ENCODE measurements at regions not wholly inside any gene's neighbourhood (a gene's known extent, or its start where the extent isn't known, plus 50 kb on each side); places are given as distances from the start of the nearest gene placed in this dataset.

DNA sequence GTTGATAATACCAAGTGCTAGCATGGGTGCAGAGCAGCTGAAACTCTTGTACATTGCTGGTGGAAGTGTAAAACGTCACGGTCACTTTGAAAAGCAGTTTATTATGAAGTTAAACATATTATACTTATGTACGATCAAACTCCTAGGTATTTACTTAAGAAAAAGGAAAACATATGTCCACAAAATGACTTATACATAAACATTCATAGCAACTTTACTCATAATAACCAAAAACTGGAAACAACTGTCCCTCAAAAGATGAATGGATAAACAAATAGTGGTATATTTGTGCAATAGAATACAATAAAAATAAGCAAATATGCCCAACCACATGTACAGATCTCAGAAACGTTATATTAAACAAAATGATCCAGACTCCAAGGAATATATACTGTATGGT lies 92.3 kb upstream of the TRIO start:
- TF ChIP-seq TCF12 (IDR thresholded peaks at IDR 0.05; ENCODE audit: low read depth) (no peak), ZBTB7A (IDR thresholded peaks at IDR 0.05; ENCODE audit: low read depth) (no peak), TAF1 (IDR thresholded peaks at IDR 0.05; ENCODE audit: low read depth) (no peak), CREB1 (IDR thresholded peaks at IDR 0.05; ENCODE audit: low read depth) (no peak), RAD21 (IDR thresholded peaks at IDR 0.05; ENCODE audit: low read depth) (no peak), YY1 (IDR thresholded peaks at IDR 0.05; ENCODE audit: low read depth) (no peak), EP300 (IDR thresholded peaks at IDR 0.05; ENCODE audit: borderline replicate concordance) (no peak), CEBPB (IDR thresholded peaks at IDR 0.05) (no peak), EGR1 (IDR thresholded peaks at IDR 0.05) (no peak), FOXM1 (IDR thresholded peaks at IDR 0.05; ENCODE audit: borderline replicate concordance, low read depth) (no peak), NFIC (IDR thresholded peaks at IDR 0.05) (no peak), TEAD4 (IDR thresholded peaks at IDR 0.05) (no peak)
- TF ChIP-seq, protein P1, sequence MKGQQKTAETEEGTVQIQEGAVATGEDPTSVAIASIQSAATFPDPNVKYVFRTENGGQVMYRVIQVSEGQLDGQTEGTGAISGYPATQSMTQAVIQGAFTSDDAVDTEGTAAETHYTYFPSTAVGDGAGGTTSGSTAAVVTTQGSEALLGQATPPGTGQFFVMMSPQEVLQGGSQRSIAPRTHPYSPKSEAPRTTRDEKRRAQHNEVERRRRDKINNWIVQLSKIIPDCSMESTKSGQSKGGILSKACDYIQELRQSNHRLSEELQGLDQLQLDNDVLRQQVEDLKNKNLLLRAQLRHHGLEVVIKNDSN (IDR thresholded peaks at IDR 0.05) = no peak
- TF ChIP-seq, protein P2, sequence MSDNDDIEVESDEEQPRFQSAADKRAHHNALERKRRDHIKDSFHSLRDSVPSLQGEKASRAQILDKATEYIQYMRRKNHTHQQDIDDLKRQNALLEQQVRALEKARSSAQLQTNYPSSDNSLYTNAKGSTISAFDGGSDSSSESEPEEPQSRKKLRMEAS (IDR thresholded peaks at IDR 0.05) = no peak
- TF ChIP-seq, protein P3, sequence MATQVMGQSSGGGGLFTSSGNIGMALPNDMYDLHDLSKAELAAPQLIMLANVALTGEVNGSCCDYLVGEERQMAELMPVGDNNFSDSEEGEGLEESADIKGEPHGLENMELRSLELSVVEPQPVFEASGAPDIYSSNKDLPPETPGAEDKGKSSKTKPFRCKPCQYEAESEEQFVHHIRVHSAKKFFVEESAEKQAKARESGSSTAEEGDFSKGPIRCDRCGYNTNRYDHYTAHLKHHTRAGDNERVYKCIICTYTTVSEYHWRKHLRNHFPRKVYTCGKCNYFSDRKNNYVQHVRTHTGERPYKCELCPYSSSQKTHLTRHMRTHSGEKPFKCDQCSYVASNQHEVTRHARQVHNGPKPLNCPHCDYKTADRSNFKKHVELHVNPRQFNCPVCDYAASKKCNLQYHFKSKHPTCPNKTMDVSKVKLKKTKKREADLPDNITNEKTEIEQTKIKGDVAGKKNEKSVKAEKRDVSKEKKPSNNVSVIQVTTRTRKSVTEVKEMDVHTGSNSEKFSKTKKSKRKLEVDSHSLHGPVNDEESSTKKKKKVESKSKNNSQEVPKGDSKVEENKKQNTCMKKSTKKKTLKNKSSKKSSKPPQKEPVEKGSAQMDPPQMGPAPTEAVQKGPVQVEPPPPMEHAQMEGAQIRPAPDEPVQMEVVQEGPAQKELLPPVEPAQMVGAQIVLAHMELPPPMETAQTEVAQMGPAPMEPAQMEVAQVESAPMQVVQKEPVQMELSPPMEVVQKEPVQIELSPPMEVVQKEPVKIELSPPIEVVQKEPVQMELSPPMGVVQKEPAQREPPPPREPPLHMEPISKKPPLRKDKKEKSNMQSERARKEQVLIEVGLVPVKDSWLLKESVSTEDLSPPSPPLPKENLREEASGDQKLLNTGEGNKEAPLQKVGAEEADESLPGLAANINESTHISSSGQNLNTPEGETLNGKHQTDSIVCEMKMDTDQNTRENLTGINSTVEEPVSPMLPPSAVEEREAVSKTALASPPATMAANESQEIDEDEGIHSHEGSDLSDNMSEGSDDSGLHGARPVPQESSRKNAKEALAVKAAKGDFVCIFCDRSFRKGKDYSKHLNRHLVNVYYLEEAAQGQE (IDR thresholded peaks at IDR 0.05; ENCODE audit: low read depth) = no peak

DNA sequence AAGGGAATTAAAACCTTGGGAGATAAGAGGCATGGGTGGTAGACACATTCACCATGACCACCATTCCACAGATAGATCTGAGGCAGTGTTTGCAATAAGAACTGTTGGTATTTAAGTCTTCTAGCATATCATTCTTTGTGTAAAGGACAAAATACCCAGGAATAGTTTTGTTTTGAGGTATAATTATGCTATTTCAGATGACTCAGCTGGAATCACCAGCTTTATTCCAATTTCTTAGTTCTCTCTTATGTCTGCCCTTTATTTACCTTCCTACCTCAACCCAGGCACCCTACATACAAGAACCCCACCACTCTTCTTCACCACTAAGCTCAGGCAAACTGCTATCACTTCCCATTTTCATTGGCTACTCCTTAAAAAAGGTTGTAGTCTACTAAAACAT lies 94.7 kb upstream of the TRIO start:
- TF ChIP-seq TAF1 (IDR thresholded peaks at IDR 0.05; ENCODE audit: low read depth) = no peak
- TF ChIP-seq RAD21 (IDR thresholded peaks at IDR 0.05; ENCODE audit: low read depth) = no peak
- no peak for TF ChIP-seq YY1 (IDR thresholded peaks at IDR 0.05; ENCODE audit: low read depth)
- TF ChIP-seq EGR1 (IDR thresholded peaks at IDR 0.05) = no peak
- TF ChIP-seq EP300 (IDR thresholded peaks at IDR 0.05; ENCODE audit: borderline replicate concordance) = no peak
- no peak for TF ChIP-seq FOXM1 (IDR thresholded peaks at IDR 0.05; ENCODE audit: borderline replicate concordance, low read depth)
- no peak for TF ChIP-seq TCF12 (IDR thresholded peaks at IDR 0.05; ENCODE audit: low read depth)
- TF ChIP-seq, protein P3 (IDR thresholded peaks at IDR 0.05; ENCODE audit: low read depth) = no peak
- TF ChIP-seq TEAD4 (IDR thresholded peaks at IDR 0.05) = no peak
- TF ChIP-seq, protein P2 (IDR thresholded peaks at IDR 0.05) = no peak

DNA sequence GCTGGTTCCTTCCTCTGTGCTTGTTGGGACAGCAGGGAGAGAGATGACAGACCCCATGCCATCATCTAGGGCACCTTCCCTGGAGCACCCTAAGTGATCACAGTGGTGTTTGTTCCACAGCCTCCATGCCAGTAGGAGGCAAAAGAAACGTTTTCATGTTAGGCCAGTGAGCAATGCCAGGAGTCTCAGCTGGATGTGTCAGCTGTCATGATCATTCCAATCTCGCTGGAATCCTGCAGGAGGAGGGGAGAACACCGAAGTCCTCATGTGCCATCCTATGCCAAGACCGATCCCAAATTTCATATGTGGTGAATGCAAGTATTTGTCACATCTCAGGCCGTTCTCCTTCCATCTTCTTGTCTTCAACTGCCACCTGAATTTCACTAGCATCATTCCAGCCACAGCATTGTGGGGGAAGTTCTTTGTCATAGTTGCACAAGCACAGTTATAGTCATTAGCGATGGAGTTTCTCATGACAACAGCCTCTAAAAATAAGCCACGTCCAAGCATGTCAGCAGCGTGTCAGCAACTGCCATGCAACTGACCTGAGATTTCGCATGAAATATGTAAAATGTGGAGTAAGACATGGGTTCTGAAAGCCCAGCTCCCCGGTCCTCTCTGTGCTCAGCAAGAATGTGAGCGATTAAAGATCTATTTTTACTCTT lies 97.2 kb upstream of the DNAH5 start:
- TF ChIP-seq, protein P2 (IDR thresholded peaks at IDR 0.05) = no peak
- TF ChIP-seq, protein P1 (IDR thresholded peaks at IDR 0.05) = no peak
- TF ChIP-seq CEBPB (IDR thresholded peaks at IDR 0.05) (no peak), EP300 (IDR thresholded peaks at IDR 0.05; ENCODE audit: borderline replicate concordance) (no peak), CREB1 (IDR thresholded peaks at IDR 0.05; ENCODE audit: low read depth) (no peak), TEAD4 (IDR thresholded peaks at IDR 0.05) (no peak), FOXM1 (IDR thresholded peaks at IDR 0.05; ENCODE audit: borderline replicate concordance, low read depth) (no peak), NFIC (IDR thresholded peaks at IDR 0.05) (no peak), RAD21 (IDR thresholded peaks at IDR 0.05; ENCODE audit: low read depth) (no peak), ZBTB7A (IDR thresholded peaks at IDR 0.05; ENCODE audit: low read depth) (no peak), TCF12 (IDR thresholded peaks at IDR 0.05; ENCODE audit: low read depth) (no peak), EGR1 (IDR thresholded peaks at IDR 0.05) (no peak)

DNA sequence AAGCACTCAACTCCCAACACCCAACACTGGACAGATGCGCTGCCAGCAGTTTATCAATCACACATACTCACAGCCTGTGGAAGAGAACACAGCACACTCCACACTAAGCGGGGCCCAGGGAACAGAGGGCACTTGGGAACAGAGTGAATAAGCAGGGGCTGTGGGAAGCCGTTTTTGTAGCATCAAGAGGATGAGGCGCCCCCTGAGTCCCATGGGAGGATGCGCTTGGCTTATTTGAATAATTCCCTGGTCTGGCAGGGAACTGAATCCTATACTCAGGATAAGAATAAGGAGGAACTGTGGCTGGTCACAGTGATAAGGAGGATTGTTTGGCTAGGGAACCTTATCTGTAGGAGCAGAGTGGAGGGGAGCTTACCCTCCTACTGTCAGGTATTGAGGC lies 96.1 kb upstream of the DNAH5 start:
- no peak for TF ChIP-seq CEBPB (IDR thresholded peaks at IDR 0.05)
- TF ChIP-seq, protein P1 (IDR thresholded peaks at IDR 0.05) = no peak
- TF ChIP-seq RAD21 (IDR thresholded peaks at IDR 0.05; ENCODE audit: low read depth) = no peak
- TF ChIP-seq EGR1 (IDR thresholded peaks at IDR 0.05) = no peak
- TF ChIP-seq TEAD4 (IDR thresholded peaks at IDR 0.05) = no peak
- TF ChIP-seq, protein P3 (IDR thresholded peaks at IDR 0.05; ENCODE audit: low read depth) = no peak
- TF ChIP-seq TAF1 (IDR thresholded peaks at IDR 0.05; ENCODE audit: low read depth) = no peak
- no peak for TF ChIP-seq ZBTB7A (IDR thresholded peaks at IDR 0.05; ENCODE audit: low read depth)
- TF ChIP-seq TCF12 (IDR thresholded peaks at IDR 0.05; ENCODE audit: low read depth) = no peak
- TF ChIP-seq, protein P2 (IDR thresholded peaks at IDR 0.05) = no peak
- no peak for TF ChIP-seq NFIC (IDR thresholded peaks at IDR 0.05)
- TF ChIP-seq CREB1 (IDR thresholded peaks at IDR 0.05; ENCODE audit: low read depth) = no peak
- TF ChIP-seq FOXM1 (IDR thresholded peaks at IDR 0.05; ENCODE audit: borderline replicate concordance, low read depth) = no peak
- no peak for TF ChIP-seq EP300 (IDR thresholded peaks at IDR 0.05; ENCODE audit: borderline replicate concordance)
- no peak for TF ChIP-seq YY1 (IDR thresholded peaks at IDR 0.05; ENCODE audit: low read depth)

Measured in Ishikawa (cell line).